EH (cell line): ENCODE measurements at regions not wholly inside any gene's neighbourhood (a gene's known extent, or its start where the extent isn't known, plus 50 kb on each side); places are given as distances from the start of the nearest gene placed in this dataset.

Experiments
- DNase-seq: peaks from one replicate; pipeline ENCODE4 v3.0.0-alpha.2; 2015; ENCODE audit warnings: low read depth

DNA sequence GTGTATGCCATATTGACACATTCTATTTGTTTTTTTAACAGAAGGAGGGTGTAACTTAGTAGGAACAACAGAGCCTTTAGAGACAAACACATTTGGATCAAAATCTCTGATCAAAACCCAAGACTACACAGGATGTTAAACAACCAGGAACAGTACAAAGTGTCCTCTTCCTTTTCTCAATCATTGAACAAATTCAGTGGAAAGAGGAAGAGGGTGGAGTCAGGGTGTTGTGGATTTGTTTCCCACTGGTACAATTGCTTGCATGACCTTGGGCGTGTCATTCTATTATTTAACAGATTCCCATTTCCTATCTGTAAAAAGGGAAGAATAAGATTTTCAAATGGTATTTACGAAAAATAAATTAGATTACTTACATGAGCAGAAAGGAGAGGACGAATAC lies 1162.8 kb upstream of the PRKX start:
- DNase-seq, result no peak

GRCh38 chrX:4851534-4851933 lies 1138.1 kb upstream of the PRKX start:
- no peak for DNase-seq

DNA sequence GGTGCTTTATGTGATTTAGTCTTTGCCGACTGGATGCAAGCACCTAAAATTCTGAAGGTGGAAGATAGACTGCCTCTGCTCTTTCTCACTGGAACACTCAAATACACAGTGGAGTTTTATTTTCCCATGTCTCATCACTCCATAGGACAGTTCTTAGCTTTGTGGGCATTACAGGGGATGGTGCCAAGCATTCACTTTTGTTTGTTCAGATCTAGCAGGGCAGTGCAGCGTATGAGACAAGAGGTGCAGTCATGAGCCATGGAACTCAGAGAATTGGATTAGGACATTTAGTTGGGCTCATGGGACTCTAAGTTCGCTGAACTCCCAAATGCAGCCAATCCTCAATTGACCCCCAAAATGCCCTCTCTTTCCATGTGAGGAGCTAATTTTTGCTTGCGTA lies 1136.9 kb upstream of the PRKX start:
- DNase-seq, result no peak

- DNase-seq, result no peak
Measured at GRCh38 chrX:4844376-4844775, 1130.9 kb upstream of the PRKX start.

- no peak for DNase-seq
Measured at GRCh38 chrX:4841216-4841745, 1127.8 kb upstream of the PRKX start.

DNA sequence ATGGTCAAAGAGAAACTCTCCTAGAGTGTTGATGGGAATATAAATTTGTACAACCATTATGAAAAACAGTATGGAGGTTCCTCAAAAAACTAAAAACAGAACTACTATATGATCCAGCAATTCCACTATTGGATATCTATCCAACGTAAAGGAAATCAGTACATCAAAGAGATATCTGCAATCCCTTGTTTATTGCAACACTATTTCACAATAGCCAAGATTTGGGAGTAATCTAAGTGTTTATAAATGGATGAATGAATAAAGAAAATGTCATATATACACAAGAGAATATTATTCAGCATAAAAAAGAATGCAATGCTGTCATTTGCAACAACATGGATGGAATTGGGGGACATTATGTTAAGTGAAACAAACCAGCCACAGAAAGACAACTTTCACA lies 1118.1 kb upstream of the PRKX start:
- no peak for DNase-seq

- no peak for DNase-seq
Measured at GRCh38 chrX:4830880-4831557, 1117.6 kb upstream of the PRKX start.

DNA sequence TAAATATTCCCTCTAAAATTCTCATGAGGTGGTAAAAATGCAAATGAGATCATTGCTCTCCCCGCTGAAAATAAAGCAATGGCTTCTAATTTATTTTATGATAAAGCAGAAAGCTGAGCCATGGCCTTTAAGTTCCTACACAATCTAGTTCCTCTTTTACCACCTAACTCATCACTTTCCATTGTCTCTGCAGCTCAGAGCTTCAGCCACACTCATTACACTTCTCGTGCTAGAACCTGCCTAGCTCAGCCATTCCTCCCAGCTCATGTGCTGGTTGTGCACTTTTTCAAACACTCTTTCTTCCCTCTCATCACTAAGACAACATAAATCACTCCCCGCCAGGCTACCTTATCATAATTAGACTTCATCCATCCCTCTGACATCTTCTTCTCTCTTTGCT lies 1112.1 kb upstream of the PRKX start:
- no peak for DNase-seq

DNA sequence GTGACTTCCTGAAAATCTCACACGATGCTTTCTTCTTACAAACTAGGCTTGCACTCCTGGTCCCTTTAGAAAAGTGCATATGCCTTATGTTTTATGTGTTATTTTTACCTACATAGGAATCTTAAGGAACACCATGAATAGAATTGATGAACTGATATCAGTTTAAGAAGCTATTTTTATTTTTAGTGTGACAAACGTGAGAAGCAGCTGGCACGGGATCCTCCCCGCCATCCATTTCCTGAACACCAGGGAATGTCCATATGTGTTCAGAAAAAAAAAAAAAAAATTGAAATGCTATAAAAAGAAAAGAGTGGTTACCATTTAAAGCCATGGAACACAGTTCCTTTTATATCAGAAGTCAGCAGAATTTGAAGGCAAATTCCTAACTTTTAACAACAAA lies 1096.1 kb upstream of the PRKX start:
- no peak for DNase-seq

DNA sequence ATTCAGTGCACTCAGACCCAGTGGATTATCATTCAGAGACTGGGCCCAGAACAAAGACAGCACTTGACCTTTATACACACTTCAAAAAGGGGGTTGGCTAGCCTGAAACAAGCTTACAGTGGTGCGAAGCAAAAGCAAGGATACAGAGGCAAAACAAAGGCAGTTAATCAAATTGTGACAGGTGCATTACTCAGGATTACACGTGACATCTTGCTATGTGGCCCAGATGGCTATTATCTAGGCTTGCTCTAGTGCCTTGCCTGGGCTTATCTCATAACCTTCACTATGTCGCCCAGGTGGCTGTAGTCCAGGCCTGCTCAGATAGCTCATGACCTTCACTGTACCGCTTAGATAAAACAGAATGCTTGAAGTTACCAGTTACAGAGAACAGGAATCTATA lies 1092.1 kb upstream of the PRKX start:
- DNase-seq, result no peak

DNA sequence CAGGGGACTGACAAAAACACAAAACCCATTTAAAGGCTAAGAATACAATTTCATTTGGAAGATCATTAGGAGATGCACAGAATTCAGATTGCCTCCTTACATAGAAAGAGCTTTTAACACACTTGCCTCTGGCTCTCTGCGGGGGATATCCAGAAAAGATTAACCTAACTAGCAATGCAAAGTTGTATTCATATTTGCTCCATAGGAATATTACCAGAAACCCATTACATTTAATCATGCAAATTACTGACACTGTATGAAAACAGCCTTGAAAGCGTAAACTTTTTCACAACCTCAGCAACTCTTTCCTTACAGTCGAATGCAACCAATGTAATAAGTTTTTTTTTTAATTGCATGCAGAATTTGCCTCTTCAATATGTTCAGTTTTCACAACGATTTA lies 1087.3 kb upstream of the PRKX start:
- no peak for DNase-seq

DNA sequence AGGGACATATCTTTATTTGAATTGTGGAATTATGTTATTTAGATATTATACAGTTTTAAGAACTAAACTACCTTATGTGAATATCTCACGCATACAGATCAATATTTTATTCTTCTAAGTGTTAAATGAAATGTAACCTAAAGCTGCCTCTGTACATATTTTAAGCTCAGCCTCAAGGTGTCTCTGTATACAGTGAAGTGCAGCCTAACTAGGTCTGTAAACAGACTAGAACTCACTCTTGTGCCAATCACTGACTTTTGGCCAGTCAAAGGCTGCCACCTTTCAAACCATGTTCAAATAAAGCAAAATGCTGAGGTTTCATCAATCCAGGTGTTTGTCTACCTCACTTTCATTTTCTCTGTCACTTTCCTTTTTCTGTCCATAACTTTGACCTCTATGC lies 1074.5 kb upstream of the PRKX start:
- no peak for DNase-seq

DNA sequence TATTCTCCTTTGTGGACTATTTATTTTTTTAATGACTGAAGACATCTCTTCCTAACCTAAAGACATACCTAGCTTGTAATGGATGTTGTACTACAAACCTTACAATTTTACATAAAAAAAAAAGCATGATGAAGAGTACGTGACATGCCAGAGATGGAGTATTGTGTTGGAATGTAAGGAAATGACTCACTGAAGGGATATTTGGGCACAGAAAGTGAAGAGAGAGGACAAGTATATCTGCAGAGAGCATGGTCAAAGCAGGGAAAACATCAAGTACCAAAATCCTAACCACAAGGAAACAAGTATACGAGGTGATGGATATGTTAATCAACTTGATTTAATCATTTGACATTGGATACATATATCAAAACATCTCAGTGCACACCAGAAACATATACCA lies 1051.4 kb upstream of the PRKX start:
- DNase-seq, result no peak

GRCh38 chrX:4762196-4762595 lies 1048.7 kb upstream of the PRKX start:
- no peak for DNase-seq

DNA sequence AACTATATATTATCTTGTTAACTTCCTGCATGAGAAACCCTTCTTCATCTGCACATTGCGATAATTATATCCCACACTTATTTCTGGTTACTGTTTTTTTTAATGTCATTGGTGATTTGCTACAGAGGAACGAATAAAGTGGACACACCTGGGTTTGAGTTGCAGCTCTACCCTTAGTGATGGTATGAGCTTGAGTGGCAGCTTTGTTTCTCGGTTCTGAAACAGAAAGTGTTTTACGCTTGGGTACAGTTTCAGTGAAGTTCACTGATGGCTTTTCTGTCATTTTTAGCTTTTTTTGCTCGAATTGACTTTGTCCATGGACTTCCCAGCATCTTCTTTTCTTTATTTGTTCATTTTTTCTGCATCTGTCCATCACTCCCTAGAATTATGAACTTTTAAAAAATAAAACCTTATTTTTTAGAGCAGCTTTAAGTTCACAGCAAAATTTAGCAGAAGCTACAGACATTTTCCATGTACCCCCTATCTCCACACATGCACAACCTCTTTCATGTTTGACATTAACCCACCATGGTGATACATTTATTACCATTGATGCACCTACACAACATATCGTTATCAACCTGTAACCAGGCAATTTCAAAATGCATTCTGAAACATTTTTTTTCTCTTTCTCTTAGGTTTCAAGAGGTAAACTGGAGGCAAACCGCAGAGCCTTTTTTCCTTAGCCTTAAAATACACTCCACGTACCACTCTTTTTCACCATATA lies 1041.6 kb upstream of the PRKX start:
- DNase-seq, result no peak

GRCh38 chrX:4741024-4741423 lies 1027.6 kb upstream of the PRKX start:
- DNase-seq, result no peak

GRCh38 chrX:4735299-4735698 lies 1021.9 kb upstream of the PRKX start:
- DNase-seq, result no peak

GRCh38 chrX:4710618-4711433 lies 997.4 kb upstream of the PRKX start:
- no peak for DNase-seq

DNA sequence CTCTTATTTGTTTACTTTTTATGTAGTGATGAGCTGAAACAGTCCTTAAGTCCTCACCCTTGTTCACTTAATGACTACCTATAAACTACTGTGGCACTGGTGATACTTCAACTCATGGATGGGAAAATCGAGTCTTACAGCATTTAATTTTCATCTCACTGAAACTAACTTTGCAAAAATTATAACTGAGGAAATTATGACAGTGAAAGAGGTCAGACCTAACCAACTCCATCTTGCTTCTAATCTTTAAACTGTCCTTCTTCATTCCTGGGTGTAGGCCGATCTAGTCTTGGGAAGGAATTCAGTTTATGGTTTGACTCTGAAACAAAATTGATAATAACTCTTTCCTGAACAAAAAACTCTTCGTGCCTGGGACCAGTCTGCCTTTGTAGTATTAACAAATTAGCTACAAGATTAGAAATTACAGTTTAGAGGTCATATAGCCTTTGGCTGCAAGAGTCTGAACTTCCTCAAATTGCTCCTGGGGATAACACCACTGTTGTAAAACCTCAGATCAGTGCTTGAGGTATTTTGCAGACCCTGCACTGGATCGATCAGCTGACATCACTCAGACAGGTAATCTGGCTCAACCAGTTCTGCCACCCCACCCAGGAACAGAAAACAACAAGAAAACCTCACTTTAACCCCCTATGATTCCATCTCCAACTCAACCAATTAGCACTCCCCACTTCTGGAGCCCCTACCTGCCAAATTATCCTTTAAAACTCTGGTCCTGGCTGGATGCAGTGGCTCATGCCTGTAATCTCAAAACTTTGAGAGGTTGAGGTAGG lies 995.7 kb upstream of the PRKX start:
- no peak for DNase-seq

- DNase-seq, result no peak
Measured at GRCh38 chrX:4706961-4707360, 993.5 kb upstream of the PRKX start.

GRCh38 chrX:4690521-4690920 lies 977.1 kb upstream of the PRKX start:
- no peak for DNase-seq

GRCh38 chrX:4682636-4683035 lies 969.2 kb upstream of the PRKX start:
- no peak for DNase-seq
